HG03575 (cell line): ENCODE measurements at regions not wholly inside any gene's neighbourhood (a gene's known extent, or its start where the extent isn't known, plus 50 kb on each side); places are given as distances from the start of the nearest gene placed in this dataset.
A peak's percentile ranks its signal among the peaks of the same experiment; 100 is the strongest.
"Not testable (repeated sequence)": the region's sequence is repeated elsewhere in the genome, so short reads cannot be mapped to it uniquely, and the experiment has no call there.

ENCODE experiments used
- ATAC-seq: cut with Tn5 transposase; IDR thresholded peaks from one replicate; pipeline ENCODE4 v1.9.1; 2021; ENCODE audit not compliant: unreplicated experiment, insufficient number of reproducible peaks, low FRiP score; ENCODE audit errors: extremely low read depth

GRCh38 chr22:25437414-25438160, 126.9 kb upstream of the GRK3 start:
- ATAC-seq = no peak

- ATAC-seq = no peak
These were observed 117.3 kb upstream of the GRK3 start for GRCh38 chr22:25447067-25447685.

- peak; percentile 54 for ATAC-seq
These were observed 116.6 kb upstream of the GRK3 start for GRCh38 chr22:25447686-25448434.

- no peak for ATAC-seq
These were observed 115.9 kb upstream of the GRK3 start for GRCh38 chr22:25448435-25449051.

GRCh38 chr22:25449781-25450317, 114.6 kb upstream of the GRK3 start:
- ATAC-seq = no peak

- no peak for ATAC-seq
These were observed 112.9 kb upstream of the GRK3 start for GRCh38 chr22:25451480-25452114.

GRCh38 chr22:25452116-25452700, 112.3 kb upstream of the GRK3 start:
- ATAC-seq = no peak

GRCh38 chr22:25453058-25453457, 111.4 kb upstream of the GRK3 start:
- no peak for ATAC-seq

- ATAC-seq = no peak
These were observed 110.9 kb upstream of the GRK3 start for GRCh38 chr22:25453557-25453956.

- ATAC-seq = not testable (repeated sequence)
These were observed 108.0 kb upstream of the GRK3 start for GRCh38 chr22:25456300-25457043.

- ATAC-seq = not testable (repeated sequence)
These were observed 105.8 kb upstream of the GRK3 start for GRCh38 chr22:25458631-25459030.

GRCh38 chr22:25460682-25461081, 103.8 kb upstream of the GRK3 start:
- ATAC-seq = not testable (repeated sequence)

GRCh38 chr22:25461301-25461700, 103.2 kb upstream of the GRK3 start:
- no peak for ATAC-seq

GRCh38 chr22:25462474-25463346, 101.8 kb upstream of the GRK3 start:
- ATAC-seq = not testable (repeated sequence)

GRCh38 chr22:25463347-25463628, 101.2 kb upstream of the GRK3 start:
- not testable (repeated sequence) for ATAC-seq

- not testable (repeated sequence) for ATAC-seq
These were observed 100.1 kb upstream of the GRK3 start for GRCh38 chr22:25464326-25464725.

GRCh38 chr22:25465949-25466348, 98.5 kb upstream of the GRK3 start:
- ATAC-seq = no peak
